BLaER1 (cell line): ENCODE measurements at regions not wholly inside any gene's neighbourhood (a gene's known extent, or its start where the extent isn't known, plus 50 kb on each side); places are given as distances from the start of the nearest gene placed in this dataset.
A peak's percentile ranks its signal among the peaks of the same experiment; 100 is the strongest.

Experiments used
- H3K27ac ChIP-seq: shearing (Covaris generic); formaldehyde crosslinking; 2 replicates; pipeline ENCODE4 v1.8.1; 2022
- H3K27me3 ChIP-seq: shearing (Covaris generic); formaldehyde crosslinking; 2 replicates; pipeline ENCODE4 v1.8.1; 2022
- H3K36me3 ChIP-seq: shearing (Covaris generic); formaldehyde crosslinking; 2 replicates; pipeline ENCODE4 v1.8.1; 2022
- H3K4me1 ChIP-seq: shearing (Covaris generic); formaldehyde crosslinking; 2 replicates; pipeline ENCODE4 v1.8.1; 2022
- H3K4me2 ChIP-seq: shearing (Covaris generic); formaldehyde crosslinking; 2 replicates; pipeline ENCODE4 v1.8.1; 2022
- H3K4me3 ChIP-seq: shearing (Covaris generic); formaldehyde crosslinking; 2 replicates; pipeline ENCODE4 v1.8.1; 2022
- H3K9ac ChIP-seq: shearing (Covaris generic); formaldehyde crosslinking; 2 replicates; pipeline ENCODE4 v1.8.1; 2022
- H3K9me3 ChIP-seq: shearing (Covaris generic); formaldehyde crosslinking; 2 replicates; pipeline ENCODE4 v1.8.1; 2022
- H4K20me1 ChIP-seq: shearing (Covaris generic); formaldehyde crosslinking; 2 replicates; pipeline ENCODE4 v1.8.1; 2022
- Cebpa-rat ChIP-seq: shearing (Covaris generic); IDR thresholded peaks from 2 replicates; pipeline ENCODE4 v1.8.1; 2022

GRCh38 chr10:28778524-28778923 lies 101.2 kb downstream of the BAMBI start:
- Histone ChIP-seq H3K27ac (no peak overlapping the region), H3K36me3 (no peaks in the 10 kb centered on the region), H3K4me1 (peaks cover 11% of the 10 kb centered on the region), H3K9ac (no peak overlapping the region), H3K4me3 (no peak overlapping the region), H3K9me3 (peaks cover 19% of the 10 kb centered on the region), H4K20me1 (no peaks in the 10 kb centered on the region), H3K4me2 (no peak overlapping the region), H3K27me3 (no peaks in the 10 kb centered on the region)
- TF ChIP-seq Cebpa-rat, result no peak

- Histone ChIP-seq H3K9ac (no peak overlapping the region), H4K20me1 (no peaks in the 10 kb centered on the region), H3K27ac (no peak overlapping the region), H3K4me2 (no peak overlapping the region), H3K4me1 (no peaks in the 10 kb centered on the region), H3K4me3 (no peak overlapping the region), H3K36me3 (no peaks in the 10 kb centered on the region), H3K27me3 (no peaks in the 10 kb centered on the region), H3K9me3 (no peaks in the 10 kb centered on the region)
- no peak for TF ChIP-seq Cebpa-rat
Measured at GRCh38 chr10:28781296-28781695, 104.0 kb downstream of the BAMBI start.

DNA sequence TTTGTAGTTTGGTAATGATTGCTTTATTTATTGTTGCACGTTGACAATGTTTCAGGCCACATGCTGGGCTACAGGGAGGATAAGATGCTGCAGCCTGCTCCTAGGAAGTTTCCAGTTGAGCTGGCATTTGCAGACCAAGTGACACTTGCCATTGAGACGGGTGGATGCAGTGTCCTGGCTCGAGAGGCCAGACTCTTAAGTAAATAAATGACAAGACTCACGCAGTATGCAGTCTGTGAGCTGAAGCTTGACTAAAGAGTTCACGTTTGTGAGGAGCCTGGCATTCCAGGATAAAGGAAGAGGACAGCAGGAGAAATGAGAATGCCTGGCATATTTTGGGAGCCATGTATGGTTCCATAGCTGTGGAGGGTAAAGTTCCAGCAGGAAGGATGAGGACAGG lies 105.8 kb downstream of the BAMBI start:
- no peaks in the 10 kb centered on the region for H3K36me3 ChIP-seq

GRCh38 chr10:28785018-28785417 lies 107.7 kb downstream of the BAMBI start:
- no peak for TF ChIP-seq Cebpa-rat
- no peaks in the 10 kb centered on the region for H3K36me3 ChIP-seq
- no peak overlapping the region for H3K27ac ChIP-seq
- no peak overlapping the region for H3K4me3 ChIP-seq
- H4K20me1 ChIP-seq, result no peaks in the 10 kb centered on the region
- H3K27me3 ChIP-seq, result no peaks in the 10 kb centered on the region
- H3K4me1 ChIP-seq, result peaks cover 26% of the 10 kb centered on the region
- H3K9ac ChIP-seq, result no peak overlapping the region
- no peak overlapping the region for H3K4me2 ChIP-seq
- no peaks in the 10 kb centered on the region for H3K9me3 ChIP-seq

More for the DNA sequence above, 105.8 kb downstream of the BAMBI start:
- Histone ChIP-seq H4K20me1 (no peaks in the 10 kb centered on the region), H3K27ac (no peak overlapping the region), H3K9ac (no peak overlapping the region), H3K4me3 (no peak overlapping the region), H3K27me3 (no peaks in the 10 kb centered on the region), H3K9me3 (no peaks in the 10 kb centered on the region), H3K4me1 (peaks cover 7% of the 10 kb centered on the region), H3K4me2 (no peak overlapping the region)
- no peak for TF ChIP-seq Cebpa-rat

DNA sequence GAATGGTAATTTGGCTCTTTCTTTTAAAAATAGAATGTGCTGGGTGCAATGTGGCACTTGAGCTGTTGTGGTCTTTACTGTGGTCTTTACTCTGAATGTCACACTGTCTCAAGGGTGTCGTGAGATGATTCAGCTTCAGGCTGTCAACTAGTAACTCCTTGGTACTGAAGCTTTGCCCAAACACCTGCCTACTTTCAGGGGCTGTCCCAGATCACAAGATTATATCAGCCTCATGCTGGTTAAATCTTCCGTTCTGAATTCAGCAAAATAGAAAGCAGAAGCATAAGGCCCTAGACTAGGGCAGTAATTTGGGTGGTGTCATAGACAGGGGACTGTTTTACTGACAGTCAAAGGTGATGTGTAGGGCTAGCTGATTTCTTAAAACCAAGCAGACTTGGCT lies 110.9 kb downstream of the BAMBI start:
- peak overlapping the region; percentile 58 for H3K4me2 ChIP-seq
- H3K4me3 ChIP-seq, result no peak overlapping the region
- no peak overlapping the region for H3K9ac ChIP-seq
- no peaks in the 10 kb centered on the region for H4K20me1 ChIP-seq
- no peaks in the 10 kb centered on the region for H3K9me3 ChIP-seq
- no peaks in the 10 kb centered on the region for H3K36me3 ChIP-seq
- TF ChIP-seq Cebpa-rat, result no peak
- H3K4me1 ChIP-seq, result peaks cover 57% of the 10 kb centered on the region
- no peaks in the 10 kb centered on the region for H3K27me3 ChIP-seq
- H3K27ac ChIP-seq, result no peak overlapping the region

DNA sequence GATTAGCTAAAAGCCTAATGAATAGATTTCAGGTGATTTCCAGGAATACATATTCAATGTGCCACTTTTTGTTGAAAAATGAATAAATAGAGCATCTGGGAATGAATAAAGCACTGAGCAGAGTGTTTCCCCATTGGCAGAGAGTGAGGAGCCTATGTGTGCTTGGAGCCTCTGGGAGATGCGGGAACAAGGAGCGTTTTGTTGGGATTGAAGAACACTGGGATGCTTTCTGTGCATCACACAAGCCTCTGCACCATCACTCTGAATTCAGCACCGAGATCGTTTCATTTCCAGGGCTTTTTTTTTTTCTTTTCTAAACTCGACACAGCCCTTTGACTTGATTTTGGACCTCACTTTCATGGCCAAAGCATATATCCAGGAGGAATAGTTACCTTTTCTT lies 111.4 kb downstream of the BAMBI start:
- no peak for TF ChIP-seq Cebpa-rat
- no peaks in the 10 kb centered on the region for H3K36me3 ChIP-seq
- peak overlapping the region; percentile 58 for H3K4me2 ChIP-seq

GRCh38 chr10:28790146-28790545 lies 112.8 kb downstream of the BAMBI start:
- Histone ChIP-seq H3K9me3 (no peaks in the 10 kb centered on the region), H4K20me1 (no peaks in the 10 kb centered on the region), H3K27me3 (no peaks in the 10 kb centered on the region), H3K36me3 (no peaks in the 10 kb centered on the region), H3K27ac (no peak overlapping the region), H3K4me3 (no peak overlapping the region), H3K4me2 (peak overlapping the region; percentile 81), H3K9ac (no peak overlapping the region), H3K4me1 (peaks cover 57% of the 10 kb centered on the region)
- no peak for TF ChIP-seq Cebpa-rat

More for the DNA sequence above, 111.4 kb downstream of the BAMBI start:
- Histone ChIP-seq H3K9ac (no peak overlapping the region), H3K27me3 (no peaks in the 10 kb centered on the region), H3K4me1 (peaks cover 57% of the 10 kb centered on the region), H3K4me3 (no peak overlapping the region), H3K9me3 (no peaks in the 10 kb centered on the region), H4K20me1 (no peaks in the 10 kb centered on the region), H3K27ac (no peak overlapping the region)

- no peak overlapping the region for H3K9ac ChIP-seq
- no peak overlapping the region for H3K4me3 ChIP-seq
- peaks cover 54% of the 10 kb centered on the region for H3K4me1 ChIP-seq
- peaks cover 8% of the 10 kb centered on the region; the same call in 1 of the 2 replicates for H3K9me3 ChIP-seq
- no peak for TF ChIP-seq Cebpa-rat
- no peaks in the 10 kb centered on the region for H4K20me1 ChIP-seq
- no peaks in the 10 kb centered on the region for H3K36me3 ChIP-seq
- no peak overlapping the region for H3K4me2 ChIP-seq
- no peaks in the 10 kb centered on the region for H3K27me3 ChIP-seq
- H3K27ac ChIP-seq, result no peak overlapping the region
Measured at GRCh38 chr10:28793482-28793881, 116.2 kb downstream of the BAMBI start.

DNA sequence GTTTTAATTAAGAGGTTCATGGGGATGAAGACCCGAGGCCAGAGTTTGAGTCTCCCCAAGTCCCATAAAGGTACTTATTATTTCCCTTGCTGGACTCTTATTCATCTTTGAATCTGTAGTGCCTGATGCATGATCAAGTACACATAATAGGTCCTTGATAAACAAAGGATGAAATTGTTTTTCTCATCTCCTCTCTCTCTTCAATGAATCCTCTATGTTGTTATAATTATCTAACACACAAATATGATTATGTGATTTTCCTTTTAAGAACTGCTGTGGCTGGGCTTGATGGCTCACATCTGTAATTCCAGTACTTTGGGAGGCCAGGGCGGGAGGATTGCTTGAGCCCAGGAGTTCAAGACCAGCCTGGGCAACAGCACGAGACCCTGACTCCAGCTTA lies 117.7 kb downstream of the BAMBI start:
- no peak overlapping the region for H3K4me2 ChIP-seq
- H3K27ac ChIP-seq, result no peak overlapping the region
- H3K36me3 ChIP-seq, result no peaks in the 10 kb centered on the region
- no peak overlapping the region for H3K9ac ChIP-seq
- H3K27me3 ChIP-seq, result no peaks in the 10 kb centered on the region
- peaks cover 46% of the 10 kb centered on the region for H3K4me1 ChIP-seq
- H4K20me1 ChIP-seq, result no peaks in the 10 kb centered on the region
- no peak for TF ChIP-seq Cebpa-rat
- peaks cover 8% of the 10 kb centered on the region; the same call in 1 of the 2 replicates for H3K9me3 ChIP-seq
- no peak overlapping the region for H3K4me3 ChIP-seq

- no peak for TF ChIP-seq Cebpa-rat
- H3K9ac ChIP-seq, result no peak overlapping the region
- no peak overlapping the region for H3K4me2 ChIP-seq
- no peak overlapping the region for H3K27ac ChIP-seq
- no peaks in the 10 kb centered on the region for H4K20me1 ChIP-seq
- H3K27me3 ChIP-seq, result no peaks in the 10 kb centered on the region
- H3K4me1 ChIP-seq, result peaks cover 46% of the 10 kb centered on the region
- peaks cover 11% of the 10 kb centered on the region; the same call in 1 of the 2 replicates for H3K9me3 ChIP-seq
- no peak overlapping the region for H3K4me3 ChIP-seq
- no peaks in the 10 kb centered on the region for H3K36me3 ChIP-seq
Measured at GRCh38 chr10:28796606-28797512, 119.5 kb downstream of the BAMBI start.
